ENCODE measurements at regions not wholly inside any gene's neighbourhood (a gene's known extent, or its start where the extent isn't known, plus 50 kb on each side); places are given as distances from the start of the nearest gene placed in this dataset.

DNA sequence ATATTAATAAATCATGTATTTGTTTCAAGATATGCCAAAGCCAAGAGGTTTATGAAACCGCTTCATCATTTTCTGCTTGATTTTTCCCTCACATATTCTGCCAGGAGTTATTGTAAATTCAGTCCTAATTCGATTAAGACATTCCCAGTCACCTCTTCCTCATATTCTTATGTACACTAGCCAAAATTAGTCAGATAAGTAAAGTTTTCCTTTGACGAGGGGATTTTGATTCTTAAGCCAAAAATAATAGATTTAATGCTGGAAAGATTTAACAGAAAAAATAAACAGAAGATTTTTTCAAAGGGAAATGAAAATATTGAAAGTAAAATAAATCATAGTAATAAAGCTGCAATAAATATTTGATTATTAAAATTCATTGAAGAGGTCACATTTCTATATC lies 51.0 kb upstream of the VEGFC start:
- TF ChIP-seq, protein P1, sequence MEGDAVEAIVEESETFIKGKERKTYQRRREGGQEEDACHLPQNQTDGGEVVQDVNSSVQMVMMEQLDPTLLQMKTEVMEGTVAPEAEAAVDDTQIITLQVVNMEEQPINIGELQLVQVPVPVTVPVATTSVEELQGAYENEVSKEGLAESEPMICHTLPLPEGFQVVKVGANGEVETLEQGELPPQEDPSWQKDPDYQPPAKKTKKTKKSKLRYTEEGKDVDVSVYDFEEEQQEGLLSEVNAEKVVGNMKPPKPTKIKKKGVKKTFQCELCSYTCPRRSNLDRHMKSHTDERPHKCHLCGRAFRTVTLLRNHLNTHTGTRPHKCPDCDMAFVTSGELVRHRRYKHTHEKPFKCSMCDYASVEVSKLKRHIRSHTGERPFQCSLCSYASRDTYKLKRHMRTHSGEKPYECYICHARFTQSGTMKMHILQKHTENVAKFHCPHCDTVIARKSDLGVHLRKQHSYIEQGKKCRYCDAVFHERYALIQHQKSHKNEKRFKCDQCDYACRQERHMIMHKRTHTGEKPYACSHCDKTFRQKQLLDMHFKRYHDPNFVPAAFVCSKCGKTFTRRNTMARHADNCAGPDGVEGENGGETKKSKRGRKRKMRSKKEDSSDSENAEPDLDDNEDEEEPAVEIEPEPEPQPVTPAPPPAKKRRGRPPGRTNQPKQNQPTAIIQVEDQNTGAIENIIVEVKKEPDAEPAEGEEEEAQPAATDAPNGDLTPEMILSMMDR (IDR thresholded peaks at IDR 0.05): no peak
- no peak for TF ChIP-seq POLR2A (IDR thresholded peaks at IDR 0.05)
- no peak overlapping the region for H3K4me3 ChIP-seq
- no peaks in the 10 kb centered on the region for H3K36me3 ChIP-seq (replicated peaks in 1 of 2)
- intact Hi-C loops (cut with DNase I): no loop called here
- 59 to 66% (median 62%) methylated on average over 3 of the region's 3 CpGs for WGBS, 4 donors
- H3K27me3 ChIP-seq: no peaks in the 10 kb centered on the region
- H3K27ac ChIP-seq: no peak overlapping the region
- no peaks in the 10 kb centered on the region for H3K4me1 ChIP-seq (replicated peaks in 1 of 2)
- DNase-seq: no peak
- H3K9me3 ChIP-seq (replicated peaks in 1 of 3): no peaks in the 10 kb centered on the region

DNA sequence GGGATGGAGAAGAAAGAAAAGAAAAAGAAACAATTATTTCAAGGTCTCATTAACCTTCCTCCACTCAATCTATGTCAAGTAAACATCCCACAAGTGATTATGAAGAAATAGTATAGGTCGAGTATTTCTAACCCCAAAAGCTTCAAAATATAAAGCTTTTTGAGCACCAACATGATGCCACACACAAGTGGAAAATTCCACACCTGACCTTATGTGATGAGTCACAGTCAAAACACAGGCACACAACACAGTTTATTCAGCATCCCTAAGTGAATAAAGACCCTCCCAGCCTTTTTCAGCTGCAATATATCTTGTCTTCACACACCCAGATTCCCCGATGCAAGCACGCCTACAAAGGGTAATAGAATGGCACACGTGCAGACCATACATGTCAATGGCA lies 51.7 kb upstream of the VEGFC start:
- intact Hi-C loops (cut with DNase I): no loop called here
- H3K9me3 ChIP-seq (replicated peaks in 1 of 3): no peaks in the 10 kb centered on the region
- DNase-seq: no peak
- TF ChIP-seq, protein P1 (IDR thresholded peaks at IDR 0.05): no peak
- TF ChIP-seq POLR2A (IDR thresholded peaks at IDR 0.05): no peak
- H3K27ac ChIP-seq: no peak overlapping the region
- H3K4me3 ChIP-seq: no peak overlapping the region
- no peaks in the 10 kb centered on the region for H3K4me1 ChIP-seq (replicated peaks in 1 of 2)
- H3K27me3 ChIP-seq: no peaks in the 10 kb centered on the region
- WGBS, 4 donors: 67 to 89% (median 72%) methylated on average over 4 of the region's 4 CpGs
- H3K36me3 ChIP-seq (replicated peaks in 1 of 2): no peaks in the 10 kb centered on the region

DNA sequence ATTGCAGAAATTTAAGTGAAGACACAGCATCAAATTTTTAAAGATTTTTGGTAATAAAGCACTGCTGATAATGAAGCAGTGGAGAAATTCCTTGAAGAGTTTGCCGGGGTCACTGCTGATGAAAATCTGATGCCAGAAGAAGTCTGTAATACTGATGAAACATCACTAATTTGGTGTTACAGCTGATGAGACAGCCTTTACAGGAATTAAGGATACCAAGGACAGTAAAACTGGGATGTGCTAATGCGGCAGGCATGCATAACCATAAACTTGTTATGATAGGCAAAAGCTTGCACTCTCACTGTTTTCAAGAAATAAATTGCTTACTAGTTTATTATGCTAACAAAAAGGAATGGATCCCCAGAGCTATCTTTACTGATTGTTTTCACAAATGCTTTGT lies 52.9 kb upstream of the VEGFC start:
- intact Hi-C loops (cut with DNase I): no loop called here
- TF ChIP-seq, protein P1 (IDR thresholded peaks at IDR 0.05): no peak
- TF ChIP-seq POLR2A (IDR thresholded peaks at IDR 0.05): no peak
- DNase-seq: no peak
- Histone ChIP-seq H3K4me1 (replicated peaks in 1 of 2) (no peaks in the 10 kb centered on the region), H3K27ac (no peak overlapping the region), H3K36me3 (replicated peaks in 1 of 2) (no peaks in the 10 kb centered on the region), H3K27me3 (no peaks in the 10 kb centered on the region), H3K9me3 (replicated peaks in 1 of 3) (no peaks in the 10 kb centered on the region), H3K4me3 (no peak overlapping the region)
- WGBS, 4 donors: 47 to 98% (median 76%) methylated on average over 2 of the region's 2 CpGs

DNA sequence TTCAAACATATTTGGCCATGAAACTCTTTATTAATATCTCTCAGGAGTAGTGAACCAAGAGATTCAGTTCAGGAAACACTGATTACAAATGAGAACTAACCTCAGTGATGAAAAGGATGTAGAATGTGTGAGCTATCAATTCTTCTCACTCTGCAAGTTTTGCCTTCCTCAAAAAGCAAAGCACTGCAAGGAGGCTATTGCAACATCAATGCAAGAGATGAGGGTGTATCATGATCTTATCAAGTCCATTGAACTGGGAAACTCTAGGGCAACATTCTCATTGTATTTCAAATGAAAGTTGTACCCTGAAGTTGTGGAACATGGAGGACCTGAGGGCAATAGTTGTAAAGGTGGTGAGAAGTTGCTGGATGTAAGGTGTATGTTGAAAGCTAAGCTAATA lies 56.4 kb upstream of the VEGFC start:
- H3K4me1 ChIP-seq (replicated peaks in 1 of 2): no peaks in the 10 kb centered on the region
- no peaks in the 10 kb centered on the region for H3K27me3 ChIP-seq
- no peaks in the 10 kb centered on the region for H3K9me3 ChIP-seq (replicated peaks in 1 of 3)
- TF ChIP-seq, protein P1 (IDR thresholded peaks at IDR 0.05): no peak
- no peak for TF ChIP-seq POLR2A (IDR thresholded peaks at IDR 0.05)
- H3K4me3 ChIP-seq: no peak overlapping the region
- H3K27ac ChIP-seq: no peak overlapping the region
- intact Hi-C loops (cut with DNase I): no loop called here
- DNase-seq: no peak
- H3K36me3 ChIP-seq (replicated peaks in 1 of 2): no peaks in the 10 kb centered on the region

Data from adrenal gland (tissue), 9 donors.